ENCODE measurements at regions not wholly inside any gene's neighbourhood (a gene's known extent, or its start where the extent isn't known, plus 50 kb on each side); places are given as distances from the start of the nearest gene placed in this dataset.
A peak's percentile ranks its signal among the peaks of the same experiment; 100 is the strongest.
"Not testable (repeated sequence)": the region's sequence is repeated elsewhere in the genome, so short reads cannot be mapped to it uniquely, and the experiment has no call there.

DNA sequence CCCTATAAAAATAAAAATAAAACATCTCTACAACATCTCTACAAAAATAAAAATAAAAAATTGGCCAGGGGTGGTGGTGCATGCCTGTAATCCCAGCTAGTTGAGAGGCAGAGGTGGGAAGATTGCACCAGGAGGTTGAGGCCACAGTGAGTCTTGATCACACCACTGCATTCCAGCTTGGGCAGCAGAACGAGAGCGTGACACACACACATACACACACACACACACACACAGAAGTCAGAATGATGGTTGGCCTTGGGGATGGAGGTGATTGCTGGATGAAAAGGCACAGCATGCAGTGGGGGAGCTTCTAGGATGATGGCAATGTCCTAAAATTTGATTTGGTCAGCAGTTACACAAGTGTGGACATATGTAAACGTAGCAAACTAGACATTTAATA lies 69.7 kb upstream of the SOD1 start:
- Histone ChIP-seq H3K4me3 (ENCODE audit: low read depth in 2 of 2, low read length in 2 of 2) (no peak overlapping the region), H3K9me3 (ENCODE audit: control insufficient read depth, insufficient read depth, low read depth, low read length) (no peaks in the 10 kb centered on the region), H3K27me3 (ENCODE audit: control insufficient read depth, insufficient read depth, low read length) (no peaks in the 10 kb centered on the region), H3K27ac (ENCODE audit: low read length) (no peak overlapping the region), H3K36me3 (ENCODE audit: control insufficient read depth, insufficient read depth, low read length) (no peaks in the 10 kb centered on the region), H3K4me1 (ENCODE audit: control insufficient read depth, insufficient read depth, low read length) (no peaks in the 10 kb centered on the region)
- no TSS peak for BruUV-seq (replicated peaks)
- ATAC-seq (no peak), DNase-seq (ENCODE audit: low read depth, low spot score) (no peak)
- intact Hi-C loops (cut with micrococcal nuclease; ENCODE audit: unreplicated experiment) (loop anchor here (5.0 kb wide), 1 partner anchor 383 kb away; no protein-coding TSS in a partner anchor), in situ Hi-C loops (cut with HindIII; ENCODE audit: low pct_unique_long_range_greater_than_20kb, low sequenced_read_pairs) (no loop called here)
- POLR2A ChIA-PET, result interaction anchor here (0.6 kb wide), 1 partner anchor 49 kb away, joined by 4 read pairs; no protein-coding TSS in a partner anchor
- CTCF ChIA-PET, result no interaction called here
- TF ChIP-seq, protein P1, sequence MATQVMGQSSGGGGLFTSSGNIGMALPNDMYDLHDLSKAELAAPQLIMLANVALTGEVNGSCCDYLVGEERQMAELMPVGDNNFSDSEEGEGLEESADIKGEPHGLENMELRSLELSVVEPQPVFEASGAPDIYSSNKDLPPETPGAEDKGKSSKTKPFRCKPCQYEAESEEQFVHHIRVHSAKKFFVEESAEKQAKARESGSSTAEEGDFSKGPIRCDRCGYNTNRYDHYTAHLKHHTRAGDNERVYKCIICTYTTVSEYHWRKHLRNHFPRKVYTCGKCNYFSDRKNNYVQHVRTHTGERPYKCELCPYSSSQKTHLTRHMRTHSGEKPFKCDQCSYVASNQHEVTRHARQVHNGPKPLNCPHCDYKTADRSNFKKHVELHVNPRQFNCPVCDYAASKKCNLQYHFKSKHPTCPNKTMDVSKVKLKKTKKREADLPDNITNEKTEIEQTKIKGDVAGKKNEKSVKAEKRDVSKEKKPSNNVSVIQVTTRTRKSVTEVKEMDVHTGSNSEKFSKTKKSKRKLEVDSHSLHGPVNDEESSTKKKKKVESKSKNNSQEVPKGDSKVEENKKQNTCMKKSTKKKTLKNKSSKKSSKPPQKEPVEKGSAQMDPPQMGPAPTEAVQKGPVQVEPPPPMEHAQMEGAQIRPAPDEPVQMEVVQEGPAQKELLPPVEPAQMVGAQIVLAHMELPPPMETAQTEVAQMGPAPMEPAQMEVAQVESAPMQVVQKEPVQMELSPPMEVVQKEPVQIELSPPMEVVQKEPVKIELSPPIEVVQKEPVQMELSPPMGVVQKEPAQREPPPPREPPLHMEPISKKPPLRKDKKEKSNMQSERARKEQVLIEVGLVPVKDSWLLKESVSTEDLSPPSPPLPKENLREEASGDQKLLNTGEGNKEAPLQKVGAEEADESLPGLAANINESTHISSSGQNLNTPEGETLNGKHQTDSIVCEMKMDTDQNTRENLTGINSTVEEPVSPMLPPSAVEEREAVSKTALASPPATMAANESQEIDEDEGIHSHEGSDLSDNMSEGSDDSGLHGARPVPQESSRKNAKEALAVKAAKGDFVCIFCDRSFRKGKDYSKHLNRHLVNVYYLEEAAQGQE (IDR thresholded peaks at IDR 0.05; ENCODE audit: insufficient read depth in 1 of 2, low read depth in 2 of 2, low read length in 1 of 2), result no peak
- no peak for TF ChIP-seq SIN3A (IDR thresholded peaks at IDR 0.05; ENCODE audit: borderline replicate concordance, insufficient read depth, low read depth, low read length)
- TF ChIP-seq, protein P2, sequence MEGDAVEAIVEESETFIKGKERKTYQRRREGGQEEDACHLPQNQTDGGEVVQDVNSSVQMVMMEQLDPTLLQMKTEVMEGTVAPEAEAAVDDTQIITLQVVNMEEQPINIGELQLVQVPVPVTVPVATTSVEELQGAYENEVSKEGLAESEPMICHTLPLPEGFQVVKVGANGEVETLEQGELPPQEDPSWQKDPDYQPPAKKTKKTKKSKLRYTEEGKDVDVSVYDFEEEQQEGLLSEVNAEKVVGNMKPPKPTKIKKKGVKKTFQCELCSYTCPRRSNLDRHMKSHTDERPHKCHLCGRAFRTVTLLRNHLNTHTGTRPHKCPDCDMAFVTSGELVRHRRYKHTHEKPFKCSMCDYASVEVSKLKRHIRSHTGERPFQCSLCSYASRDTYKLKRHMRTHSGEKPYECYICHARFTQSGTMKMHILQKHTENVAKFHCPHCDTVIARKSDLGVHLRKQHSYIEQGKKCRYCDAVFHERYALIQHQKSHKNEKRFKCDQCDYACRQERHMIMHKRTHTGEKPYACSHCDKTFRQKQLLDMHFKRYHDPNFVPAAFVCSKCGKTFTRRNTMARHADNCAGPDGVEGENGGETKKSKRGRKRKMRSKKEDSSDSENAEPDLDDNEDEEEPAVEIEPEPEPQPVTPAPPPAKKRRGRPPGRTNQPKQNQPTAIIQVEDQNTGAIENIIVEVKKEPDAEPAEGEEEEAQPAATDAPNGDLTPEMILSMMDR (IDR thresholded peaks at IDR 0.05), result no peak

DNA sequence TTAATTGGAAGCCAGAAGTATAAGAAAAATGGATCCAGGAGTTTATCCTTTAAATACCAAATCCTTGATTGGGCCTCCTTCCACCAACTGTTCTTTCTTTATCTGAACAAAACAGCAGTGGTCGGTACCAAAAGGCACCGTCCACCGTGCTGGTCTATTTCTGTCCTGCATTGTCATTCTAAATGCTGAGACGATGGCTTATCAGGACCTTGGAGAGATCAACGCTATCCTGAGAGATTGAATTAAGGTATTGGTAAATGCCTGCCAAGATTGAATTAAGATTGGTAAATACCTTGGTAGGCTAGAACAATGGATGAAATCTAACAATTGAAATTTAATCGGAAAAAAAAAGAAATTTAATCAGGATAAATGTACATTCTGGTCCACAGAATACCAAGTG lies 73.4 kb upstream of the SOD1 start:
- Histone ChIP-seq H3K36me3 (ENCODE audit: control insufficient read depth, insufficient read depth, low read length) (no peaks in the 10 kb centered on the region), H3K27me3 (ENCODE audit: control insufficient read depth, insufficient read depth, low read length) (no peaks in the 10 kb centered on the region), H3K27ac (ENCODE audit: low read length) (no peak overlapping the region), H3K4me1 (ENCODE audit: control insufficient read depth, insufficient read depth, low read length) (no peaks in the 10 kb centered on the region), H3K4me3 (ENCODE audit: low read depth in 2 of 2, low read length in 2 of 2) (no peak overlapping the region), H3K9me3 (ENCODE audit: control insufficient read depth, insufficient read depth, low read depth, low read length) (no peaks in the 10 kb centered on the region)
- TF ChIP-seq, protein P1 (IDR thresholded peaks at IDR 0.05; ENCODE audit: insufficient read depth in 1 of 2, low read depth in 2 of 2, low read length in 1 of 2), result peak in 1 of 2 experiments; percentile 60; a peak in 1 of 4 replicates
- TF ChIP-seq POLR2AphosphoS5 (IDR thresholded peaks at IDR 0.05; ENCODE audit: low read depth, low read length), result no peak
- TF ChIP-seq TCF7L2 (IDR thresholded peaks at IDR 0.05; ENCODE audit: low read depth, low read length), result no peak
- TF ChIP-seq SIN3A (IDR thresholded peaks at IDR 0.05; ENCODE audit: borderline replicate concordance, insufficient read depth, low read depth, low read length), result no peak
- TF ChIP-seq, protein P2 (IDR thresholded peaks at IDR 0.05), result no peak
- CTCF ChIA-PET, result no interaction called here
- intact Hi-C loops (cut with micrococcal nuclease; ENCODE audit: unreplicated experiment) (no loop called here), in situ Hi-C loops (cut with HindIII; ENCODE audit: low pct_unique_long_range_greater_than_20kb, low sequenced_read_pairs) (no loop called here)
- DNase-seq (ENCODE audit: low read depth, low spot score) (no peak), ATAC-seq (no peak)
- POLR2A ChIA-PET, result no interaction called here
- BruUV-seq (replicated peaks), result no TSS peak

DNA sequence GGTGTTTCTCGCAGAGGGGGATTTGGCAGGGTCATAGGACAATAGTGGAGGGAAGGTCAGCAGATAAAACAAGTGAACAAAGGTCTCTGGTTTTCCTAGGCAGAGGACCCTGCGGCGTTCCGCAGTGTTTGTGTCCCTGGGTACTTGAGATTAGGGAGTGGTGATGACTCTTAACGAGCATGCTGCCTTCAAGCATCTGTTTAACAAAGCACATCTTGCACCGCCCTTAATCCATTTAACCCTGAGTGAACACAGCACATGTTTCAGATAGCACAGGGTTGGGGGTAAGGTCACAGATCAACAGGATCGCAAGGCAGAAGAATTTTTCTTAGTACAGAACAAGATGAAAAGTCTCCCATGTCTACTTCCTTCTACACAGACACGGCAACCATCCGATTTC lies 75.6 kb upstream of the SOD1 start:
- CTCF ChIA-PET; H3K9me3 ChIP-seq (ENCODE audit: control insufficient read depth, insufficient read depth, low read depth, low read length); H3K27ac ChIP-seq (ENCODE audit: low read length); DNase-seq (ENCODE audit: low read depth, low spot score); H3K4me1 ChIP-seq (ENCODE audit: control insufficient read depth, insufficient read depth, low read length); POLR2A ChIA-PET; H3K36me3 ChIP-seq (ENCODE audit: control insufficient read depth, insufficient read depth, low read length); H3K4me3 ChIP-seq (ENCODE audit: low read depth in 2 of 2, low read length in 2 of 2); intact Hi-C loops (cut with micrococcal nuclease; ENCODE audit: unreplicated experiment); in situ Hi-C loops (cut with HindIII; ENCODE audit: low pct_unique_long_range_greater_than_20kb, low sequenced_read_pairs); ATAC-seq; H3K27me3 ChIP-seq (ENCODE audit: control insufficient read depth, insufficient read depth, low read length); BruUV-seq (replicated peaks): not testable (repeated sequence)
